ENCODE measurements at regions not wholly inside any gene's neighbourhood (a gene's known extent, or its start where the extent isn't known, plus 50 kb on each side); places are given as distances from the start of the nearest gene placed in this dataset.

DNA sequence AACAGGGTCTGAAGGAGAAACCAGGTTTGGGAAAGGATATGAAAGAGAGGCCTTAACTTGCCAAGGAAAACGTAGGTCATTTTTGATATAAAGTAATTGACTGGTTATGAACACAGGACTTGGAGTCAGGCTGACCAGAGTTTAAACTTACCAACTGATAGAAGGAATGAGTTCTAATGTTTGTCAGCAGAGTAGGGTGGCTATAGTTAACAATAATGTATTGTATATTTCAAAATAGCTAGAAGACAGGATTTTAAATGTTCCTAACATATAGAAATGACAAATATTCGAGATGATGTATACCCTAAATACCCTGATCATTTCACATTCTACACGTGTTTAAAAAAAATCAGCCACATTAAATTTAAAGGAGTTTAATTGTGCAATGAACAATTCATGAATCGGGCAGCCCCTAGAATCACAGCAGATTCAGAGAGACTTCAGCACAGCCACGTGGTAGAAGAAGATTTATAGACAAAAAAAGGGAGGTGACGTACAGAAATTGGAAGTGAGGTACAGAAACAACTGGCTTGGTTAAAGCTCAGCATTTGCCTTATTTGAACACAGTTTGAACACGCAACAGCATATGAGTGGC is 52.5 kb upstream of the PLEKHG7 start:
- no peak for DNase-seq (ENCODE audit: low read depth in 2 of 2)

DNA sequence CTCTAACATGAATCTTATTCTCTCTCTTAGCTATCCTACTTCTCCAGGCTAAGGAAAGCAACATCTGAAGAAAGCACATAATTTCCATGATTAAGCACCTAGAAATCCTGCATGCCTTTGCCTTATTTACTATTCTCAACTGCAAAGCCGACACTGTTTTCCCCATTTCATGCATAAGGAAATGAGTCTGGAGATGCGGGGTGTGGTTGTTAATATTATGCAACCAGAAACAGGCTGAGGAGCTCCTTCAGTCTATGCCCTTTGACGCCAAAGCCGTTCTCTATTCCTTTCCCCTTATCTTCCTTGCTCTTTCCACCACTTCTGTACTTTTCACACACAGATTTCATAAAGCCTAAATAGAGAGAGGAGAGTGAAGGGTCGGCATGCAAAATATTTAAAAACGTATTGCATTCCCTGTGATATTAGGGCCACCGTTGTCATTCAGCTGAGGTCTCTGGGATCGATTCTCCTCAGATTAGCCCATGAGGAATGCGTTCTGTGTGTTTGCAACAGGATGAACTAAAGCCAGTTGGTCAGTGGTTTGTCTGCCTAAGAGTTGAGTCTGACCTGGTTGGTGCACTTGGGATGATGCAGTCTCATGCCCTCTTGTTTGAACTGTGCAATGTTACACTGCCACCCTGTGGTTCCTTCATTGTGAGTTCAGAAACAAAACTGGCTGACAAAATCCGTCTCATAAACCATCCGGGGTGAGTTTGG is 53.1 kb upstream of the PLEKHG7 start:
- DNase-seq (ENCODE audit: low read depth in 2 of 2) = peak; percentile 4 to 24

DNA sequence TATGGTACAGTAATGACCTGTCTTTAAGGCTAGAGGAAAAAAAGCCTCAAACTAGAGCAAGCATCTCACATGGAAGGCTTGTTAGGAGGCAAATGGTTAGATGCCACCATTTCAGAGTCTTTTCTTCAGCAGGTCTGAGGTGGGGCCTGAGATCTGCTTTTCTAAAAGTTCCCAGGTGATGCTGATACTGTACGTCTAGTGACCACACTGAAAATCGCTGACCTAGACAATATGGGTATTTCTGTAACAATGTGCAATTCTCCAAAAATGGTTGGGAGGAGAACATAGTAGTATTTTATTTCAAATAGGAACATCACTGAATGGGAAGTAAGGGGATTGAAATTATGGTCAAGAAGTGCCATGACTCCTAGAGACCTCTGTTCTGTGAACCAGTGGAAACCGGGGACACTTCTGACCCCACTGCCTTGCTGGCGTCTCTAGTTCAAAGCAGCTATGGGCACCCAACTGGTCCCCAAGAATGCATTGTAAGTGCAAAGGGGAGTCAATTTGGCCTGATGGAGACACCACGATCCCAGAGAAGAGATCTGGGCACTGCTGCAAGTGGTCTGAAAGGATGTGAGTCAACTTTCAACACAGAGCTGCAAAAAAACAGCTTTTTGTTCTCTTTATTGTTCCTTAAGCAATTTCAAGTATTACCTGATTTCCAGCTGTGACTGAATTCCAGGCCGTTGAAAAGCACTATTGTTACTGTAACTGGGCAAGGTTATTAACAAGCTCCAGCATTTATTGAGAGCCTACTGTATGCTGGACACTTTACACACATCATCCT is 54.4 kb upstream of the PLEKHG7 start:
- no peak for DNase-seq (ENCODE audit: low read depth in 2 of 2)

DNA sequence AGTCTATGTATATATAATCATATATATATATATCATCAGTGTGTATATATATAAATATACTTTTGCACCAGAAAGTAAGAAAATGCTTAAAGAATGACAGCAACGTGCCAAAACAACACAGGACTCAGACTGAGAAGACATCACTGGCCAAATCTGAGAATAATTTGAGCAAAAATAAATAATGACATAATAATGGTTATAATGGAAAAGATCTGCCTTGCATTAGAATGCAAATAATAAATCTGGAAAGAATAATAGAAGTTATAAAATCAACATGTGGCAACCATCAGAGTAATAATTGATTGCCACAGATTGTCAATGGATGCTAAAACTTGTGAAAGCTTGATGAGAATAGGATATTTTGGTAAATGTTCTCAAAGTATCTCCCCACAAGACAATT is 61.5 kb upstream of the PLEKHG7 start:
- no peak for DNase-seq (ENCODE audit: low read depth in 2 of 2)

DNA sequence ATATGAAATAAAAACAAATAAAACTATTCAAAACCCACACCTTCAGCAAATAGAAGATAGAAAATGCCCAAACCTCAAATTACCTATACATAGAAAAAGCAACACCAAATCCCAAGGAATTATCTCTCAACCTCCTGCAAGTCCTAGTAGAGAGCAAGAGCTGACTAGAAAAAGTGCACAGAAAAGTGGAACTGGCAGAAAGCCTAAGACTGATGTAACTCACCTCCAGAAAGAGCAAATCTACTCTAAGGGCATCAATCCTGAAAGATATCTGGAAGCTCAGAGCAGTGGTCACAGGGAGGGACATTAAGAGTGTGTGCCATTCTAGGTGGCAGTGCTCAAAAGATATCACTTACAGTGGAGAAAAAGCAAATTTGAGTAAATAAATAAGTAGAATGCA is 62.1 kb upstream of the PLEKHG7 start:
- DNase-seq (ENCODE audit: low read depth in 2 of 2) = no peak

DNA sequence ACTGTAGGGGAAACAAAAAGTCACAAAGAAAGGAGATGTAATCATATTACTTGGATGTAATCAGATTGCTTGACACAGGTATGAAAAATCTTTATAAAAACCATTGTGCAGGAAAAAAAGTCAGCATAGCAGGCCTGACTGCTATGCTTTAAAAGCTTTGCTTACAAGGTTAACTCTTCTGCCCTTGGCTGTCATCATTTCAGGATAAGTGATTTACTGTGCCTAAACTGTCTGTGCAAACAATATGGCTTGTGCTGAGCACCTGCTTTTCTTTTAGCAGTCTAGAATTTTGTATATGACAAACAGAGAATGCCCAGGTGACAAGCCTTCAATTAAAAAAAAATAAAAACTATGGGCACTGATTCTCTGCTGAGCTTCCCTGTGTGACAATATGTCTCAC is 63.8 kb upstream of the PLEKHG7 start:
- DNase-seq (ENCODE audit: low read depth in 2 of 2) = no peak

DNA sequence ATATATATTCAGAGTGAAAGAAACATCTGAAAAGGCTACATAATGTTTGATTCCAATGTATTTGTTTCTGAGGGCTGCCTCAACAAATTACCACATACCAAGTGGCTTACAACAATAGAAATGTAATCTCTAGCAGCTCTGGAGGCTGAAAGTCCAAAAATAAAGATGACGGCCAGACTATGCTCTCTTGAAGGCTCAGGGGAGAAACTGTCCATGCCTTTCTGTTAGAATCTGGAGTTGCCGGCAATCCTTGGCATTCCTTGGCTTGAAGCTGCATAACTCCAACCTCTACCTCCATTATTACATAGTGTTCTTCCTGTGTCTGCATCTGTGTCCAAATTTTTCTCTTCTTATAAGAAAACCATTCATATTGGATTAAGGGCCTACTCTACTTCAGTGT is 68.1 kb upstream of the PLEKHG7 start:
- DNase-seq (ENCODE audit: low read depth in 2 of 2) = no peak

DNA sequence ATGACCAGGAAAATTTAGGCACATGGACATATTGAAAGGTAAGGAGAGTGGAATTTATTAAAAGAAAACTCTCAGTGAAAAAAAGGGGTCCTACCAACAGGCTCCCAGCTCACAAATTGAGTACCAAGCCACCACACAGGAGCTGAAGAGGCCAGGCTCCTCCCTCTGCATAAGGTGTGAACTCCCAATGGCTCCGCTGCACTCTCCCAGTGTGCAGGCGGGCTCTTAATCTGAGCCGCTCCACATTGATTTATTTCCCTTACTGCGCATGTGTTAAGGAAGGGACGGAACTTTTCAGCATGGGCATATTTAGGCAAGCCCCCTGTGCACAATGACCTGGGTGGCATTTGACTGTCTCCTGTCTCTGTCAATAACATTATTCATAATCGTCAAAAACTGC is 68.6 kb upstream of the PLEKHG7 start:
- no peak for DNase-seq (ENCODE audit: low read depth in 2 of 2)

DNA sequence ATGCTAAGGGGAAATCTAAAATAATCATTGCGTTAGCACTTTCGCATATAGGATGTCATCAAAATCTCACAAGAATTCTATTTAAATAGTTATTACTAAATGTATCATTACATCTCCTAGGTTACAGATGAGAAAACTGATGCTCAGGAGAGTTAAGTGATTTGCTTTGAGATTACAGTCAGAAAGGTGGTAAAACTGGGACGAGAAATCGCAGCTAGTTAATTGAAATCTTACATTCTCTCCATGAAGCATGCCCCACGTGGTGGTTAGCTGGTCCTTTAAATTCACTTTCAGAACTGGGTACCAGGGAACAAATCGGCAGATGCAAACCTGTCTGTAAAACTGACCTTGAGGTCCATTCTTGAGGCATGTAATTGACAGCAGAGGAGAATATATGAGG is 71.8 kb upstream of the PLEKHG7 start:
- no peak for DNase-seq (ENCODE audit: low read depth in 2 of 2)

DNA sequence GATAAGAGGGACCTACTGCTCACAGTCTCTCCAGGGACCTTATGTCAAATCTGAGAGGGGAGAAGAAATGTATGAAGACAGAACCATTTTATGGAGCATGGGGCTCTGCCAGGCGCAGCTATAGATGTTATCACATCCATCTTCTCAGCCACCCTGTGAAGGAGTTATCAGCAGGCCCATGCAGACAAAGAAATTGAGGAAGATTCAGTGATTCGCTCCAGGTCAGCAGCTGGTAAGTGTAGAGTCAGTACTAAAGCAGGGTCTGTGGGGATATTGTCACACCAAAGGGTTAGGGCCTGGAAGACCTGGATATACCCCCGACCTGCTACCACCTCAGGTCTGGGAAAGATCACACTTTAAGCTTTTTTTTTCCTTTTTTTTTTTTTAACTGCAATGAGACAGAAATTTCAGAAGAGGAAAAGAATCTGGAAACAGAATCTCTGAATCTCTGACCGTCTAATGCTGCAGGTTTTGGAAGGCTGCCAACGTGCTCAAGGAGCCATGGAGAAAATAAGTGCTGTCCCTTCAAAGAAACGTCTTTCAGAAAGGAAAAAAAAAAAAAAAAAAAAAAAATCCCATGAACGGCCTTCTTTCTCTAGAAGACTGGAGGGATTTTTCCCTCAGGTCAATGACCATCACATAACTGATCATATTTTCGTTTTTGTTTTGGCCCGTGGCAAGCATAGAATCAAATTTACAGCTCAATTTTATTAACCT is 73.3 kb upstream of the PLEKHG7 start:
- no peak for DNase-seq (ENCODE audit: low read depth in 2 of 2)

DNA sequence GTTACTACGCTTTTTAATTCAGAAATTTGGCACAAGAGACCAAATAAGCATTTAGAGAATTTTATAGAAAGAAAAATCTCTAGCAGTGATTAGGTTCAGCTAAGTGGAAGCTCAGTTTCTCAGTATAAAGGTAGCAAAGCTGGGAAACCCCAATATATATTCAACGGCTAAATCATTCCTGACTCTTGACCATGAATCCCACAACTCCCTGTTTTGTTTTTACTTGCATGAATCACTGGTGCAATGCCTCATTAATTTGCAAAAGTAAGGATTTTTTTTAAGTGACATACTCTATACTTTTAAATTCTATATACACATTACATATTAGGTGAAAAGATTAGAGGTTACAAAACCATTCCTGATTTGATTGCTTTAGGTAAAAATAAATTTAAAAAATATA is 74.3 kb upstream of the PLEKHG7 start:
- DNase-seq (ENCODE audit: low read depth in 2 of 2) = no peak

DNA sequence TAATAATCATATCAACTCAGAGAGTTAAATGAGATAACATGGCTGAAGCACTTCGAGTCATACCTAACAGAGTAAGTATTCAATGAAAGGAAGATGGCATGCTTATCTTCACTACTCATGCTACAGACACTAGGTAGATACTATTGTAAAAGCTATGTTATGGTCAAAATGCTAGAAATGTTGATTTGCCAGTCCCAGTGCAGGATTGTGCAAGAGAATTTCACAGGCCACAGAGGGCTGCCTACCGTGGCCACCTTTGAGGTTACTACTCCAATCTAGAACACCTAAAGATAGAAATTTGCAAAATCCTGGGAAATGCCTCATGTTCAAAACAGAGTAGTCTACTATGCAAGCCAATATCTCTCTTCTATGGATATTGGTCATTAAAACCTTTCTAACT is 75.3 kb upstream of the PLEKHG7 start:
- no peak for DNase-seq (ENCODE audit: low read depth in 2 of 2)

DNA sequence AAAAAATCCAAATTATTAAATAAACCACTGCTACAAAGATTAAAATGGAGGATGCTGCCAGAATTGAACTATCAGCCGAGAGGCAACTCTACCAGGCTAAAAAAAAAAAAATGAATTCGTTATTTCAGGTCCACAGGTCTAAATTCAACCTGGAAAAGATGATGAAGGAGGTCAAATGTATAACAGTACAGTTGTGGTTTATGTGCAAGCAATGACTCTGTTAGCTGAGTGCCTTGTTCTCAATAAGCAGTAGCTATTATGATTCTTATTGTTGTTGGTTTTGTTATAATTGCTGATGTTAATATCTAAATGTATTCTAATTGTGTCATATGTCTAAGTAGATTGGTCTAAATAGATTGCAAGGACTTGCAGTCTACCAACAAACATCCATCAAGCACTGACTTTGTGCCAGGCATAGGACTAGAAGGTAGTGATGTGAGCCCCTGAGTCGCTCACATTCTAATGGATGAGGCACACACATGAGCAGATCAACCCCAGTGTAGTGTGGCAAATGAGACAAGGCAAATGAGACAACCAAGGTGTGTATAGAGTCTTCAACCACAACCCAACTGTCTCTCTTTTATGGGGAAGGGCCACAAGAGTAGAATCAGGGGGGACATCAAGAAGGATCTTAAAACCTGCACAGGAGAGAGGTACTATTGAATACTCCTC is 77.0 kb upstream of the PLEKHG7 start:
- DNase-seq (ENCODE audit: low read depth in 2 of 2) = no peak

DNA sequence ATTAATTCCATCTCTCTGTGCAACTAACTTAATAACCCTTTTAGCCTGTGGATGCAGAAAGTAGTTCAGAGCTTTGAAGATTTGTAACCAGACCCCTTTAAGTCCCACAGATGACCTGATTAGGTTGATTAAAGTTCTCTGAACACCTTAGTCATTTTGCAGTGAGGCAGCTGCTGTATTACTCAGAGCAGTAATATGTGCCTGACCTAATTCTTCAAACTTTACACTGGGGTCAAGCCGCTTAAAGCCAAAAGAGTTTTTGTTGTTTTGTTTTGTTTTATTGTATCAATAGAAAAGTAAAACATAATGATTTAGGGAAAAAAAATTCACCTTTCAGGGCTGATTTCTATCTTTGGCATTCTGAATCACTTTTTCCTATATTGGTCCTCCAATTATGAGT is 78.6 kb upstream of the PLEKHG7 start:
- no peak for DNase-seq (ENCODE audit: low read depth in 2 of 2)

DNA sequence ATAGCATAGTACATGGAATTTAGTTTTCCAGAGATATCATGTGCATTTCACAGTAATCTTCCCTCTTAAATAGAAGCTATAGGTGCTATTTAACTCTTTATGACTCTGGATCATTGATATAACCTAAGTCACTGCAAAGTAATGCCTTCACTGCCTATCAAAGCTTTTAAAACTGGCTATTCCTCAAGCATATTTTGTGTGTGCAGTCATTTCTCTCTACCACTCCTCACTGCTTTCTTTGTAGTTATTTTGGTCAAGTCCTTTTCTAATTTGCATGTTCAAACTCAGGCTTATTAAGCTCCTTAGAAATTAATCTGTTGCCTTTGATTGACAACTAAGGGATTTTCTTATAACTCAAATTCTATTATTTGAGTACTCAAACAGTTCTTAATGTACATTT is 79.4 kb upstream of the PLEKHG7 start:
- DNase-seq (ENCODE audit: low read depth in 2 of 2) = no peak

DNA sequence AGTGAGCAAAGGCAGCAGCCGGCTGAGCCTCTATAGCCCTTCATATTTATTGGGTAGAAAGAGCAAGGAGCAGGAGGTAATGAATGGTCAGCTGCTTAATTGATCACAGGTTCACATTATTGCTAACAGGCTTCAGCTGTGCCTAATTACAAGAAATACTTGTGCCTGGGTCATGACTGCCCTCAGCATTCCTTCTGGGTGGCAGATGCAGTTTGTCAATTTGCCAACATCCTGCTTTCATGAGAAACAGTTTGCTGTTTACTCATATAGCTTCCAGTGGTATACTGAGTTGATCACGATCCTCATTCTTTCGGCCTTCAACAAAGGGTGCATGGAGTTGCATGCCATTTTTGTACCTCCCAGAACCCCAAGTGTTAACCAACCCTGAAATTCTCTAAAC is 81.0 kb upstream of the PLEKHG7 start:
- DNase-seq (ENCODE audit: low read depth in 2 of 2) = no peak

DNA sequence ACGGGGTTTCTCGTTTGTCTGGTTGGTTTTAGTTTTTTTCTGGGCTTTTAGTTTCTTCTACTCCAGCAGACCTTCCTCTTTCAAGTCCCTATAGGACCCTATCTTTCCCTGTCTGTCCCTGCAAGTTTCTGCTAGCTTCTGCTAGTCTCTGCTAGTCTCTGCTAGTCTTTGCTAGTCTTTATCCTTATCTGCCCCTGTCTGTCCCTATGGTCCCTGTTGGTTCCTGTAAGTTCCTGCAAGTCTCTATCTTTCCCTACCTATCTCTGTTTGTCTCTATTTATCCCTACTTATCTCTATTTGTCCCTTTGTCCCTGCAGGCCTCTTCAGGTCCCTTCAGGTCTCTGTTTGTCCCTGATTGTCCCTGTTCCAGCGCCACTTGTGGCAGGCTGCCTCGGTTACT is 81.5 kb upstream of the PLEKHG7 start:
- DNase-seq (ENCODE audit: low read depth in 2 of 2) = no peak

DNA sequence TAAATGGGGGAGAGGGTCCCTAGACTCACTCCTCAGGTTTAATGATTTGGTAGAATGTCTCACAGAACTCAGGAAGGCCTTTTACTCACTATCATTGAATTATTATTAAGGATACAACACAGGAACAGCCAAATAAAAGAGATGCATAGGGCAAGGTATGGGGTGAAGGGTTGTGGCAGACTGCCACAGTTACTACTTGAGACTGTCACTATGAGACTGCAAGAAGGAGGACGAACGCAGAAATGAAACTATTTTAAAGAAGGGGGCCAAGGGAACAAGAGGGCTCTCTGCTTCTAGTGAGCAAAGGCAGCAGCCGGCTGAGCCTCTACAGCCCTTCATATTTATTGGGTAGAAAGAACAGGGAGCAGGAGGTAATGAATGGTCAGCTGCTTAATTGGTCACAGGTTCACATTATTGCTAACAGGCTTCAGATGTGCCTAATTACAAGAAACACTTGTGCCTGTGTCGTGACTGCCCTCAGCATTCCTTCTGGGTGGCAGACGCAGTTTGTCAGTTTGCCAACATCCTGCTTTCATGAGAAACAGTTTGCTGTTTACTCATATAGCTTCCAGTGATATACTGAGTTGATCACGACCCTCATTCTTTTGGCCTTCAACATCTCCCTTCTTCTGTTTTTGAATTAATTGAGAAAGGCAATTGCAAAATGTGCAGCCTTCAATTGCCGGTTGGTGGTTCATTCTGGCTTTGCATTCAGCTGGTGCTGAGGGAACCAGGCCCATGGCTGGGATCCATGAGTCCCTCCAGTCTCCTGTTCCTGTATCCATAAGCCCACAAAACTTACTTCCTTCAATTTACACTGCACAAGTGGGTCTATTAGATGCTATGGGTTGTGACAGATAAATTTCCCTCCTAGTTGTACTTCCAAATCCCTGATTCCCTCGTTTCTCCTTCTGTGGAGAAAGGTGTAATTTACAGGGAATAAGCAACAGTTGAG is 82.8 kb upstream of the PLEKHG7 start:
- DNase-seq (ENCODE audit: low read depth in 2 of 2) = no peak

DNA sequence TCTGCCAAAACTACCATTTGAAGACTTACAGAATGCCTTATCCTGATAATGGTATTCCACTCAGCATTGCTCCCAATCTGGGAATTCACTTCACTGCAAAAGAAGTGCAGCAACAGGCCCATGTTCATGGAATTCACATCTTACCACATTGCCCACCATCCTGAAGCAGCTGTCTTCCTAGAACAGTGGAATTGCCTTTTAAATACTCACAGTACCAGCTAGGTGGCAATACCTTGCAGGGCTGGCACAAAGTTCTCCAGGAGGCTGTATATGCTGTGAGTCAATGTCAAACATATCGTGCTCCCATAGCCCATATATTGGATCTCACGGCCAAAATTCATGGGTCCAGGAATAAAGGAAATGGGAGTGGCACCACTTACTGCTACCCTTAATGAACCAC is 83.8 kb upstream of the PLEKHG7 start:
- no peak for DNase-seq (ENCODE audit: low read depth in 2 of 2)

DNA sequence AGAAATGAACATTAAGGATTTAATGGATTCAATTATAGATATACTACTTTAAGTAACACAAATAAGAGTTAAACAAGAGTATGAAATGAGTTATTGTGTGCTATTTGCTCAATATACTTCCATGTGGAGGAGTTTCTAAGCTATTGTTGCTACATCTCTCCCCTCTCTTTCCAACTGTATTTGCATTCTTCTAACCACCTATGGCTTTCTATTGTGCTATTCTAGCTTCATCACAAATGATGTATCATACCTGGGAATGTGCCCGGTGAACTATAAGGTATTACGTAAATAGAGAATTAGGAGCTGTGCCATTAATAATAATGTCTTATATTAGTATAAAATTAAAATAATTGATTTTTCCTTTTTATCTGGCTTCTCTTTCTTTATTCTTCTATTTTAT is 87.1 kb upstream of the PLEKHG7 start:
- no peak for DNase-seq (ENCODE audit: low read depth in 2 of 2)

DNA sequence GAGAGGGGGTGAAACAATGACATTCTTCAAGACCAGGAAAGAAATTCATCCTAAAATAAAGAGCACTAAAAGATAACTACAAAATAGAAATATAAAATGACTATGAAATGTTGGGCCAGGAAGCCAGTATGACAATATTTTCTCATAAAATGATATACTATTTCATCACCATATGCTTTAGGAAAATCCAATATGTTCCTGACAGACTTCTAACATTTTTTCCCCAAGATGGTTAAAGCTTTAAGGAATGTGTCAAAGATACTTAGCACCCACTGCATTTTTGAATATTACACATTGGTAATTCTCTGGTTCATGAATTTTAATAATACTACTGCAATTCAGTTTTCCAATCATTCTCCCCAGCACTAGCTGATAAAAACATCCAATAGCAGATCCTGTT is 87.7 kb upstream of the PLEKHG7 start:
- no peak for DNase-seq (ENCODE audit: low read depth in 2 of 2)
